HFFc6 (cell line): ENCODE measurements at regions not wholly inside any gene's neighbourhood (a gene's known extent, or its start where the extent isn't known, plus 50 kb on each side); places are given as distances from the start of the nearest gene placed in this dataset.

Source experiments
- DNase-seq: peaks from one replicate; pipeline ENCODE4 v3.0.0-alpha.2; 2018
- H3K27ac Mint-ChIP-seq: 2 replicates; pipeline ENCODE4 v1.8.0; 2020; ENCODE audit warnings: mild to moderate bottlenecking, mixed read lengths
- H3K27me3 Mint-ChIP-seq: 2 replicates; pipeline ENCODE4 v1.8.0; 2021; ENCODE audit warnings: mild to moderate bottlenecking, moderate library complexity, mixed read lengths; ENCODE audit not compliant: insufficient read depth
- H3K36me3 Mint-ChIP-seq: 2 replicates; pipeline ENCODE4 v1.8.0; 2021; ENCODE audit warnings: low read depth, mixed read lengths
- H3K4me1 Mint-ChIP-seq: 2 replicates; pipeline ENCODE4 v1.8.0; 2020; ENCODE audit warnings: low read depth, mixed read lengths
- H3K4me3 Mint-ChIP-seq: 2 replicates; pipeline ENCODE4 v1.8.0; 2020; ENCODE audit warnings: mild to moderate bottlenecking, moderate library complexity, mixed read lengths
- H3K9me3 Mint-ChIP-seq: 2 replicates; pipeline ENCODE4 v1.8.0; 2020; ENCODE audit warnings: mild to moderate bottlenecking, mixed read lengths
- TF ChIP-seq, protein P1 (sequence below): fragments of 200-600 bp; sonication (generic); IDR thresholded peaks from 2 replicates; pipeline ENCODE4 v1.5.0; 2021; ENCODE audit warnings: antibody characterized with exemption, mild to moderate bottlenecking

DNA sequence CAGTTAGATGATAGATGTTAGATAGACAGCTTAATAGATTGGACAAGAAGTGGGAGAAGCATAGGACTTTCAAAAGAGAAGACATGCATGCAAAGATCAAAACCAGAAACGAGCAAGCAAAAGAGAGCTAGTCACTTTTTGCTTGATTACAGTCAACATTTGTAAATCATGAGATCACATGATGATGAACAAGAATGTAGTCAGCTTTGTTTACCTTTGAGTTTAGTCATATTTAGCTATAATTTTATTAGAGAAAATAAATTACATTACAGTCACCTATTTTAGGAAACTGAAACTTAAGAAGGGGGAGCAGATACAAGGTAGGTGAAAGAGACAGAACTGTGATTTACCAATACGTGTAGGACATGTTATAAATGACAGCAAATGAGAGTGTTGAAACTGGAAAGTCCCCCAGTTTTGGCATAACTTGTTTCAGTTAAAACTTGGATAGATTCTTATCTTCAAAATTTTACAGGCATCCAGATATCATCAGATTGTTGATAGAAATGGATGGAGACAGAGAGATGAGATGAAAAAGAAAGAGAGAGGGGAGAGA is 1083.1 kb upstream of the PCDH10 start:
- Mint-ChIP-seq H3K36me3 (no peaks in the 10 kb centered on the region), H3K9me3 (peaks cover 8% of the 10 kb centered on the region; the same call in 1 of the 2 replicates), H3K27me3 (no peaks in the 10 kb centered on the region; the same call in none of the 2 replicates), H3K4me3 (peak overlapping the region; percentile 51; the same call in 1 of the 2 replicates), H3K4me1 (peaks cover 12% of the 10 kb centered on the region; the same call in 1 of the 2 replicates), H3K27ac (peak overlapping the region; percentile 15; the same call in 1 of the 2 replicates)
- TF ChIP-seq, protein P1, sequence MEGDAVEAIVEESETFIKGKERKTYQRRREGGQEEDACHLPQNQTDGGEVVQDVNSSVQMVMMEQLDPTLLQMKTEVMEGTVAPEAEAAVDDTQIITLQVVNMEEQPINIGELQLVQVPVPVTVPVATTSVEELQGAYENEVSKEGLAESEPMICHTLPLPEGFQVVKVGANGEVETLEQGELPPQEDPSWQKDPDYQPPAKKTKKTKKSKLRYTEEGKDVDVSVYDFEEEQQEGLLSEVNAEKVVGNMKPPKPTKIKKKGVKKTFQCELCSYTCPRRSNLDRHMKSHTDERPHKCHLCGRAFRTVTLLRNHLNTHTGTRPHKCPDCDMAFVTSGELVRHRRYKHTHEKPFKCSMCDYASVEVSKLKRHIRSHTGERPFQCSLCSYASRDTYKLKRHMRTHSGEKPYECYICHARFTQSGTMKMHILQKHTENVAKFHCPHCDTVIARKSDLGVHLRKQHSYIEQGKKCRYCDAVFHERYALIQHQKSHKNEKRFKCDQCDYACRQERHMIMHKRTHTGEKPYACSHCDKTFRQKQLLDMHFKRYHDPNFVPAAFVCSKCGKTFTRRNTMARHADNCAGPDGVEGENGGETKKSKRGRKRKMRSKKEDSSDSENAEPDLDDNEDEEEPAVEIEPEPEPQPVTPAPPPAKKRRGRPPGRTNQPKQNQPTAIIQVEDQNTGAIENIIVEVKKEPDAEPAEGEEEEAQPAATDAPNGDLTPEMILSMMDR = no peak
- DNase-seq = peak; percentile 28

DNA sequence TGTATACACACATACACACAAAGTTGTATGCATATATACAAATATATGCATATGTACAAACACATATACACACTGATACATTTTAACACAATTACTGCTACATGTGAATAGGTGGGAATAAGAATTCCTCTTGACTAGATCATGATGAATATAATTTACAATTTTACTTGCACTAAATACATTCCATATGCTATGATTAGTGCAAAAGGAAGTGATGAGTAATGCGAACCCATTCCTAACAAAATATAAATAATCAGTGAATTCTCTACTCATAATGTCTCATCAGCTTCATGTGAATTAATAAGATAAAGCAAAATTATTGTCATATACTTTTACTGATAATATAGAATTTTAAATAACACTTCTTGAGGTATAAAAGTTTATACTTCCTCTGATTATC is 1077.3 kb upstream of the PCDH10 start:
- H3K27me3 Mint-ChIP-seq = no peaks in the 10 kb centered on the region
- H3K4me1 Mint-ChIP-seq = peaks cover 6% of the 10 kb centered on the region; the same call in 1 of the 2 replicates
- peak overlapping the region; percentile 31; the same call in 1 of the 2 replicates for H3K27ac Mint-ChIP-seq
- TF ChIP-seq, protein P1 = no peak
- no peak overlapping the region for H3K4me3 Mint-ChIP-seq
- no peaks in the 10 kb centered on the region for H3K36me3 Mint-ChIP-seq
- H3K9me3 Mint-ChIP-seq = no peaks in the 10 kb centered on the region
- peak; percentile 27 for DNase-seq

DNA sequence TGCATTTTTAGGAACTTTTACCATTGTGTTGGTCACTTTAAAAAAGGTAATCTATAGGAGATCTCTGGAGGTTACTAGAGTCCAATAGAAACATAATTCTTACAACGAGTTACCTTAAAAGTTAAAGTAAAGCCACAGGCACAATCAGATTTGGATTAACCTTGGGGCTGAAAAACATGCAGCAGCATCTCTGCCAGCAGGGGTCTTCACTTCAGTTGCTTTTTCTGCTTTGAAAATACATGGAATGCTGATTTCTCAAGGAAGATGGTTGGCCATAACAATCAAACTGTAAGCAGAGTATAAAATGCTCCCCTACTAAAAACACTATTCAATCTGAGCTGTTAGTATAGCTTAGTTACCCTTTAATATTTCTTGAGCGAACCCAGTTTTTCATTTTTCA is 1072.3 kb upstream of the PCDH10 start:
- Mint-ChIP-seq H3K27me3 (peaks cover 1% of the 10 kb centered on the region; the same call in 1 of the 2 replicates), H3K4me1 (peaks cover 6% of the 10 kb centered on the region; the same call in 1 of the 2 replicates), H3K36me3 (no peaks in the 10 kb centered on the region), H3K9me3 (no peaks in the 10 kb centered on the region; the same call in 1 of the 2 replicates), H3K27ac (no peak overlapping the region), H3K4me3 (no peak overlapping the region)
- DNase-seq = no peak
- TF ChIP-seq, protein P1 = no peak; the same call in 1 of the 2 replicates

DNA sequence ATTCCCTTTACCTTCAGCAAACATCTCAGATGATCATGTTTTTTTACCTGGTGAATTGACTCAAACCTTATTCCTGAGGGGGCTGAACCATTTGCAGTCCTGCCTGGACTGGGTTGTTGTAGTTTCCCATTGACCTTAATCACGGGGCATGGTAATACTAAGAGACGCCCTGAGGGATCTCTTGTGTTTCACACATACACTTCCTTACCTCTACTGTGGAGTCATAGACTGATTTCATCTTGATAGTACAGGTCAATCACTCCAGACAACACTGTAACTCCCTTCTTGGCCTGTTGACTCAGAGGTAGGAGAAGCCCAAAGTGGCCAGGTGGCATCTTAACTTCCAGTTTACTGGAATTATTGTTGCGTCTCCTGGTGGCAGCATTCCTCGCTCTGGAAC is 1064.0 kb upstream of the PCDH10 start:
- Mint-ChIP-seq H3K27ac (no peak overlapping the region), H3K36me3 (no peaks in the 10 kb centered on the region), H3K4me3 (no peak overlapping the region), H3K27me3 (no peaks in the 10 kb centered on the region), H3K4me1 (no peaks in the 10 kb centered on the region), H3K9me3 (peaks cover 5% of the 10 kb centered on the region; the same call in 1 of the 2 replicates)
- DNase-seq = no peak
- TF ChIP-seq, protein P1 = no peak

DNA sequence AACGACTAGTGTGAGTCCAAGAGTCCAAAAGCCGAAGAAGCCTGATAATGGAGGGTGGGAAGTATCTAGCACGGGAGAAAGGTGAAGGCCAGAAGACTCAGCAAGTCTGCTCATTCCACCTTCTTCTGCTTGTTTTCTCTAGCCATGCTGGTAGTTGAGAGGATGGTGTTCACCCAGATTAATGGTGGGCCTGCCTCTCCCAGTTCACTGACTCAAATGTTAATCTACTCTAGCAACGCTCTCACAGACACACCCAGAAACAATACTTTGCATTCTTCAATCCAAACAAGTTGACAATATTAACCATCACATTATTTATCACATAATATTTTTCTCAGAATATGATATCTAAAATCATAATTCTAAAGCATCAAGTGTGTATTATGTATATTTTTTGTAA is 1055.1 kb upstream of the PCDH10 start:
- Mint-ChIP-seq H3K4me1 (no peaks in the 10 kb centered on the region), H3K27ac (no peak overlapping the region), H3K27me3 (no peaks in the 10 kb centered on the region; the same call in 1 of the 2 replicates), H3K4me3 (no peak overlapping the region), H3K36me3 (no peaks in the 10 kb centered on the region), H3K9me3 (no peaks in the 10 kb centered on the region; the same call in none of the 2 replicates)
- TF ChIP-seq, protein P1 = no peak
- DNase-seq = no peak
